ENCODE measurements at regions not wholly inside any gene's neighbourhood (a gene's known extent, or its start where the extent isn't known, plus 50 kb on each side); places are given as distances from the start of the nearest gene placed in this dataset.
"Not testable (repeated sequence)": the region's sequence is repeated elsewhere in the genome, so short reads cannot be mapped to it uniquely, and the experiment has no call there.

DNA sequence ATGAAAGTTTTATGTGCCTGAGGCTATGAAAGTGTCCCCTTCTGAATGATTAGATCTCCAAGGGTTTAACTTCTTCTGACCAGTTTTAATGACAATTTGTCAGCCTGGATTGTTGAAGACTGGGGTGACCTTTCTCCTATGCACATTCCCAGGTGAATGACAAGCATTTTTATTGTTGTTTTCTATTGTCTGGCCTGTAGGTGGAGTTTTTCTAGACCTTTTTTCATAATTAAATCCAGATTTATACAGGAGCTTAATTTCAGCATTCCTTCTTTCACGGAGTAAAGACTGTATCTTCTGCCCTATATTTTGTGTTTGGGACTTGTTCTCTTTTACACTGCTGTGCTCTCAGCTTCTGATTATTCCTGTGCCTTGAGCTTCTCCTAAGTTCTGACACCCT is 125.0 kb upstream of the FAR2 start:
- no peak for DNase-seq (ENCODE audit: low spot score)
- TF ChIP-seq, protein P1, sequence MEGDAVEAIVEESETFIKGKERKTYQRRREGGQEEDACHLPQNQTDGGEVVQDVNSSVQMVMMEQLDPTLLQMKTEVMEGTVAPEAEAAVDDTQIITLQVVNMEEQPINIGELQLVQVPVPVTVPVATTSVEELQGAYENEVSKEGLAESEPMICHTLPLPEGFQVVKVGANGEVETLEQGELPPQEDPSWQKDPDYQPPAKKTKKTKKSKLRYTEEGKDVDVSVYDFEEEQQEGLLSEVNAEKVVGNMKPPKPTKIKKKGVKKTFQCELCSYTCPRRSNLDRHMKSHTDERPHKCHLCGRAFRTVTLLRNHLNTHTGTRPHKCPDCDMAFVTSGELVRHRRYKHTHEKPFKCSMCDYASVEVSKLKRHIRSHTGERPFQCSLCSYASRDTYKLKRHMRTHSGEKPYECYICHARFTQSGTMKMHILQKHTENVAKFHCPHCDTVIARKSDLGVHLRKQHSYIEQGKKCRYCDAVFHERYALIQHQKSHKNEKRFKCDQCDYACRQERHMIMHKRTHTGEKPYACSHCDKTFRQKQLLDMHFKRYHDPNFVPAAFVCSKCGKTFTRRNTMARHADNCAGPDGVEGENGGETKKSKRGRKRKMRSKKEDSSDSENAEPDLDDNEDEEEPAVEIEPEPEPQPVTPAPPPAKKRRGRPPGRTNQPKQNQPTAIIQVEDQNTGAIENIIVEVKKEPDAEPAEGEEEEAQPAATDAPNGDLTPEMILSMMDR (IDR thresholded peaks at IDR 0.05; ENCODE audit: extremely low read depth, insufficient read depth, missing control alignments): no peak

DNA sequence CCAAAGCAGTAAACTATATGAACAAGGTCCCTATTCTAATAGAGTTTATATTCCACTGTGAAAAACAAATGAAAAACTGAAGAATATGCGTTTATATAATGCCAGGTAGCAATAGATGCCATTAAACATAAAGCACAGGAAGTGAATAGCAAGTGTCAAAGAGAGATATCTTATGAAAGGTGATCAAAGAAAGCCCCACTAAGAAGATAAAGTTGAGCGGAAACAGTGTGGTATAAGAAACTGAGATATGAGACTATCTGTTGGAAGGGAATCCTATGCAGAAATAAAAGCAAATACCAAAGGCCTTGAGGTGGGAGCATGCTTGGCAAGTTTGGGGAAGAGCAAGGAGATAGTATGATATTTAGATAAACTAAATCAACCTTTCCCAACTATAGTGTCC is 123.1 kb upstream of the FAR2 start:
- in situ Hi-C loops (cut with MboI; ENCODE audit: low pct_unique_long_range_greater_than_20kb, low sequenced_read_pairs, unreplicated experiment): no loop called here
- TF ChIP-seq, protein P1 (IDR thresholded peaks at IDR 0.05; ENCODE audit: extremely low read depth, insufficient read depth, missing control alignments): no peak
- DNase-seq (ENCODE audit: low spot score): no peak

More for the DNA sequence above, 125.0 kb upstream of the FAR2 start:
- in situ Hi-C loops (cut with MboI; ENCODE audit: low pct_unique_long_range_greater_than_20kb, low sequenced_read_pairs, unreplicated experiment): no loop called here

DNA sequence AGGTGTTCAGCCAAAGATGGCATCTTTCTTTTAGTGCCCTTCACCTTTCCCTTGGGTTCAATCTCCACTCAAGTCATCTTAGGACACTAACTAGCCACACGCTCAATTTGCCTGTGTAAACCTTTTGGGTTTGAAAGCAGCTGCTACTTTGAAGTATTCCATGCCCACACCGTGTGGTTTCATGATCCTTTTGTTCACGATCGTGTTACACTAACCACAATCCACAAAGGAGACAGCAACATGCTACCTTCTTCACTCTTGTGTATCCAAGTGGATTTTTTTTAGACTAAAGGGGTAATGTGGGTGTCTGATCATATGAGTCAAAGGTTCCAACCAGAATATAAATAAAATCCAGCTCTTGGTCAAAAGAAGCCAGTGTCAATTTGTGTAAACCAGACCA is 122.7 kb upstream of the FAR2 start:
- no peak for DNase-seq (ENCODE audit: low spot score)

DNA sequence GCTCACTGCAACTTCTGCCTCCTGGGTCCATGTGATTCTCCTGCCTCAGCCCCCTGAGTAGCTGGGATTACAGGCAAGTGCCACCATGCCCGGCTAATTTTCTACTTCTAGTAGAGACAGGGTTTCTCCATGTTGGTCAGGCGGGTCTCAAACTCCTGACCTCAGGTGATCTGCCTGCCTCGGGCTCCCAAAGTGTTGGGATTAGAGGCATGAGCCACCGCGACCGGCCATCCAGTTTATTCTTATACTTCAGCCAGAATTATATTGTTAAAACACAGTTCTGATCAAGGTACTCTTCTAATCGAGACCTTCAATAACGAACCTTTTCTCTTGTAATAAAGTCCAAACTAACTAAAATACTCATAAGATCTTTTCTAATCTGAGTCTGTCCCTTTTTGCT is 119.6 kb upstream of the FAR2 start:
- in situ Hi-C loops (cut with MboI; ENCODE audit: low pct_unique_long_range_greater_than_20kb, low sequenced_read_pairs, unreplicated experiment); DNase-seq (ENCODE audit: low spot score): not testable (repeated sequence)

More for the DNA sequence above, 122.7 kb upstream of the FAR2 start:
- TF ChIP-seq, protein P1 (IDR thresholded peaks at IDR 0.05; ENCODE audit: extremely low read depth, insufficient read depth, missing control alignments): no peak
- in situ Hi-C loops (cut with MboI; ENCODE audit: low pct_unique_long_range_greater_than_20kb, low sequenced_read_pairs, unreplicated experiment): no loop called here

DNA sequence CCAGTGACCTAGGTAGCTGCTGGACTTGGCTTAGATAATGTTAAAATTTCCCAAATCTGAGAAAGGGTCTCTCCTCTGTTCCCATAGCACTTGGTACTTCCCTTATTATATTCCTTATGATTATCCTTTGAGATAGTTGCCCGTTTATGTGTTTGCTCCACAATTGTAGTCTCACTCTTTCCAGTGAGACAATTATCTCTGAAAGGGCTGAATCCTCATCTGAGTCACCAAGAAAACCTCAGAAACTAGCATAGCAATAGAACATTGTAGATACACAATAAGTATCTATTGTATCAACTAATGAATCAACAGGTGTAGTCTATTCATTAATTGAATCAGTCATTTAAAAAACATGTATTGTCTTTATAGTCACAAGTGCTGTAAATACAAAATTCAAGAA is 119.1 kb upstream of the FAR2 start:
- TF ChIP-seq, protein P1 (IDR thresholded peaks at IDR 0.05; ENCODE audit: extremely low read depth, insufficient read depth, missing control alignments): no peak
- in situ Hi-C loops (cut with MboI; ENCODE audit: low pct_unique_long_range_greater_than_20kb, low sequenced_read_pairs, unreplicated experiment): no loop called here

DNA sequence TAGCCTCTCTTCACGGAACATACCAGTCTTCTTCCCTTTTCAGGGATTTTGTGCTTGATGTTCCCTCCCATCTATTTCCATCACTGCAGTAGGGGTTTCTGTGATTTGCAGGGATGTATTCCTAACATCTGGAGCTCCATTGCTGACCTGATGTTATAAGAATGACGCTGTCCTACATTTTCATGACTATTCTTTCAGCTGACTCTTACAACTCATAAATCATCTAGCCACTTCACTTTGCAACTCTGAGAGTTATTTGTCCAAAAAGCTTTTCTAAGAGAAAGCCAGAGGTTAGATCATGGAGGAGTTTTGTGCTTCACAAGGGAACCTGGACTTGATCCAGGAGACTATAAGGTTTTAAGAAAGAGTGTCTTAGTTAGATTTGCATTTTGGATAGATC is 116.6 kb upstream of the FAR2 start:
- TF ChIP-seq, protein P1 (IDR thresholded peaks at IDR 0.05; ENCODE audit: extremely low read depth, insufficient read depth, missing control alignments): no peak
- no peak for DNase-seq (ENCODE audit: low spot score)
- in situ Hi-C loops (cut with MboI; ENCODE audit: low pct_unique_long_range_greater_than_20kb, low sequenced_read_pairs, unreplicated experiment): no loop called here

More for the DNA sequence above, 119.1 kb upstream of the FAR2 start:
- DNase-seq (ENCODE audit: low spot score): no peak

DNA sequence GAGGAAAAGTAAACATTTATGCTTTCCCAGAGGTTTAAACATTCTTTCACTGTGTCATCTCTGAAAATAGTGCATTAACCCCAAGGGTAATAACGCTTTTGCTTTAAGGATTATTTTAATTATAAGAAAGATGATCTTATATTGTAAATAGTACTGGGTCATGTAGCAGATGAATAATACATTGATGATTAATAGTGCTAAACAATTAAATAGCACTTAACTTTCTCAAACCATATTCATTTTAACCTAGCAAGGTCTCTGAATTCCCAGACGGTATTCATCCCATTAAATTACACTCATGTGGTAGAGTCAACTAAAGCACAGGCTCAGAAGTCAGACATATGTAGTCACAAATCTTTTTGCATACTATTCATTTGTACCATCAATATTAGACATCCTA is 115.6 kb upstream of the FAR2 start:
- TF ChIP-seq, protein P1 (IDR thresholded peaks at IDR 0.05; ENCODE audit: extremely low read depth, insufficient read depth, missing control alignments): no peak
- in situ Hi-C loops (cut with MboI; ENCODE audit: low pct_unique_long_range_greater_than_20kb, low sequenced_read_pairs, unreplicated experiment): no loop called here
- no peak for DNase-seq (ENCODE audit: low spot score)

Data from GM13977 (cell line).